Stomach (tissue), 4 donors: ENCODE measurements at regions not wholly inside any gene's neighbourhood (a gene's known extent, or its start where the extent isn't known, plus 50 kb on each side); places are given as distances from the start of the nearest gene placed in this dataset.

ENCODE experiments used
- CTCF ChIP-seq, 7 experiments: fragments of 450-650 bp in 4 of 7; fragments of 200-600 bp in 3 of 7; sonication (generic) in 3 of 7; IDR thresholded peaks; one replicate each; pipeline ENCODE4 v1.5.1; 2016 to 2019; ENCODE audit warnings: antibody characterized with exemption in 7 of 7, control low read depth in 2 of 7, mild to moderate bottlenecking in 1 of 7
- POLR2A ChIP-seq, 4 donors: fragments of 450-650 bp; IDR thresholded peaks; one replicate each; pipeline ENCODE4 v1.6.1; 2016; ENCODE audit warnings: antibody characterized with exemption in 4 of 4, control low read depth in 2 of 4, mild to moderate bottlenecking in 1 of 4, moderate library complexity in 1 of 4
- POLR2AphosphoS5 ChIP-seq, 3 donors: sonication (generic); formaldehyde crosslinking; IDR thresholded peaks; one replicate each; pipeline ENCODE4 v1.6.1; 2016; ENCODE audit warnings: antibody characterized with exemption in 3 of 3

GRCh38 chr13:77378662-77379061 is 51.8 kb upstream of the MYCBP2 start:
- TF ChIP-seq CTCF (IDR thresholded peaks at IDR 0.05) (no peak), POLR2A (IDR thresholded peaks at IDR 0.05) (no peak), POLR2AphosphoS5 (IDR thresholded peaks at IDR 0.05) (no peak)
